Adrenal gland (tissue), 9 donors: ENCODE measurements at regions not wholly inside any gene's neighbourhood (a gene's known extent, or its start where the extent isn't known, plus 50 kb on each side); places are given as distances from the start of the nearest gene placed in this dataset.

ENCODE experiments used
- DNase-seq, 7 donors: peaks; one replicate each; pipeline ENCODE4 v3.0.0-alpha.2; 2019 to 2020
- H3K27ac ChIP-seq, 5 donors: fragments of 200-600 bp; sonication (generic) in 4 of 5; 1 replicate in 3 of 5; 2 replicates in 2 of 5; pipeline versions ENCODE4 v1.5.1 to v1.8.0; 2016 to 2020; ENCODE audit warnings: mild to moderate bottlenecking in 1 of 5
- H3K27me3 ChIP-seq: fragments of 200-600 bp; 2 replicates; pipeline ENCODE4 v1.8.0; 2021
- H3K36me3 ChIP-seq, 2 donors: fragments of 200-600 bp; replicated peaks in 1 of 2; 1 replicate in 1 of 2; 2 replicates in 1 of 2; pipeline versions ENCODE4 v1.5.1 to v1.8.0; 2018 to 2022
- H3K4me1 ChIP-seq, 2 donors: fragments of 200-600 bp; replicated peaks in 1 of 2; 1 replicate in 1 of 2; 2 replicates in 1 of 2; pipeline versions ENCODE4 v1.5.1 to v1.8.0; 2018 to 2021
- H3K4me3 ChIP-seq, 4 donors: fragments of 200-600 bp; sonication (generic) in 3 of 4; one replicate each; pipeline ENCODE4 v1.5.1; 2016 to 2018
- H3K9me3 ChIP-seq, 3 donors: fragments of 200-600 bp; sonication (generic) in 1 of 3; replicated peaks in 1 of 3; 1 replicate in 2 of 3; 2 replicates in 1 of 3; pipeline versions ENCODE4 v1.5.1 to v1.8.0; 2016 to 2021
- CTCF ChIP-seq, 6 experiments: fragments of 450-650 bp in 4 of 6; fragments of 200-600 bp in 2 of 6; sonication (generic) in 1 of 6; IDR thresholded peaks; 1 replicate in 5 of 6; 2 replicates in 1 of 6; pipeline versions ENCODE4 v1.5.1 to v1.8.0; 2016 to 2021; ENCODE audit warnings: antibody characterized with exemption in 6 of 6, mild to moderate bottlenecking in 2 of 6, moderate library complexity in 1 of 6
- POLR2A ChIP-seq, 2 donors: fragments of 450-650 bp; IDR thresholded peaks; one replicate each; pipeline ENCODE4 v1.6.1; 2017; ENCODE audit warnings: antibody characterized with exemption in 2 of 2, mild to moderate bottlenecking in 2 of 2, moderate library complexity in 1 of 2
- WGBS, 4 donors: extraction: QIAGEN DNeasy Blood & Tissue Kit in 2 of 4; methylation state at CpG; one replicate each; pipeline versions ENCODE4 v1.1.5 to v1.1.7; 2013 to 2017; 5-methylcytosine and 5-hydroxymethylcytosine counted together
- intact Hi-C, 2 donors: fragments of 100-400 bp; cut with DNase I; formaldehyde crosslinking; loops; one replicate each; pipeline versions ENCODE4 v1.14.1 to v1.15.0; 2022 to 2023
- donor health status: healthy with polysubstance abuse.
- donor health status: Bipolar disorder and iron deficiency.
- donor health status: DM: yes; HTN: yes; CAD: no.
- donor health status: DM: no; HTN: no; CAD: no.
- donor health status: DM: no; HTN: no; CAD: no.

GRCh38 chr11:119850822-119851409 lies 121.9 kb upstream of the NECTIN1 start:
- Histone ChIP-seq H3K4me3 (no peak overlapping the region), H3K27ac (no peak overlapping the region), H3K27me3 (no peaks in the 10 kb centered on the region), H3K9me3 (no peaks in the 10 kb centered on the region), H3K4me1 (no peaks in the 10 kb centered on the region), H3K36me3 (no peaks in the 10 kb centered on the region)
- TF ChIP-seq POLR2A (IDR thresholded peaks at IDR 0.05) (no peak), CTCF (IDR thresholded peaks at IDR 0.05) (no peak)
- DNase-seq, result no peak
- WGBS, 4 donors, result 80 to 85% (median 84%) methylated on average over 4 to 5 of the region's 5 CpGs
- intact Hi-C loops, result no loop called here

DNA sequence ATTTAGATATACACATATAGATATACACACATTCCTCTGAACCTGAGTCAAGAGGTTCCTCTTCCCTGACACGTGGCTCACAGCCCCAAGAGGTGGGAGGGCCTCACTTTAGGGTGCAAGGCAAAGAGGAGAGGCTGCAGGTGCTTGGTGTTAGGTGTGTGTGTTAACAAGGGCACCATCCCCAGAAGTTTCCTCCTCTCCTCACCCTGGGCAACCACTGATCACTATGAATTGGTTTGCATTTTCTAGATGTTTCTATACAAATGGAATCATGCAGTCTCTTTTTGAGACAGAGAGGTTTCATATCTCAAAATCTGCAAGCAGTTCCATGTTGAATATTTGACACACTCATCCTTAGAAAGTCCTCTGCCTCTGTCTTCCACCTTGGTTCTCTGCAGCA lies 120.9 kb upstream of the NECTIN1 start:
- no peak for DNase-seq
- Histone ChIP-seq H3K4me3 (no peak overlapping the region), H3K4me1 (no peaks in the 10 kb centered on the region), H3K27ac (no peak overlapping the region), H3K9me3 (no peaks in the 10 kb centered on the region), H3K27me3 (no peaks in the 10 kb centered on the region), H3K36me3 (no peaks in the 10 kb centered on the region)
- 46 to 56% (median 53%) methylated on average over 1 of the region's 1 CpG for WGBS, 4 donors
- TF ChIP-seq CTCF (IDR thresholded peaks at IDR 0.05) (no peak), POLR2A (IDR thresholded peaks at IDR 0.05) (no peak)
- intact Hi-C loops, result no loop called here

DNA sequence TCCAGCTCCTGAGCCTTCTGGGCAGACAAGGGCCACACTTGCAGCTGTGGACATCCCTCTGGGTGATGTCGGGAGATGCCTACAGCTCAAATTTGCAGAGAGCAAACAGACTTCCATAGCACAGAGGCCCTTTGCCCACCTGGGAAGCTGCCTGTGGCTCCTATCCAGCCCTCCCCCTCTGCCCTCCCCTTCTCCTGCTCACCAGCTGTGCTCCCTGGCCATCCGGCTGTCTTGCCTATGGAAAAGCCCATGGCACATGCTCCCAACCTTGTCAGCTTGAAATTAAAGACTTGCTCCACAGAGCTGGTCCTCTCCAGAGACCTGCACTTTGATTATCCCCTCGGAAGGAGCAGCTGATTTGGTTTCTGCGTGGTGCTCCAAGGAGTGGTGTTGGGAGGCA lies 118.9 kb upstream of the NECTIN1 start:
- Histone ChIP-seq H3K27ac (no peak overlapping the region), H3K4me3 (no peak overlapping the region), H3K27me3 (no peaks in the 10 kb centered on the region), H3K4me1 (no peaks in the 10 kb centered on the region), H3K36me3 (no peaks in the 10 kb centered on the region), H3K9me3 (no peaks in the 10 kb centered on the region)
- intact Hi-C loops, result no loop called here
- WGBS, 4 donors, result 44 to 73% (median 66%) methylated on average over 3 to 4 of the region's 4 CpGs
- TF ChIP-seq POLR2A (IDR thresholded peaks at IDR 0.05) (no peak), CTCF (IDR thresholded peaks at IDR 0.05) (no peak)
- no peak for DNase-seq

DNA sequence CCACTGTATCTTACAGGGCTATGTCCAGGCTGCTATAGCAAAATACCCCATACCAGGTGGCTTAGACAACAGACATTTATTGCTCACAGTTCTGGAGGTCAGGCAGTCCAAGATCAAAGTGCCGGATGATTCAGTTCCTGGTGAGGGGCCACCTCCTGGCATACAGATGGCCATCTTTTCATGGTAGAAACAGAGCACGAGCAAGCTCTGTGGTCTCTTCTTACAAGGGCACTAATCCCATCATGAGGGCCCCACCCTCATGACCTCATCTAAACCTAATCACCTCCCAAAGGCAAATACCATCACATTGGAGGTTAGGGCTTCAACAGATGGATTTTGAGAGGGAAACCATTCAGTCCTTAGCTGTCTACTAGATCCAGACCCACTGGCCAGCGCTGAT lies 117.4 kb upstream of the NECTIN1 start:
- WGBS, 4 donors, result 89 to 92% (median 91%) methylated on average over 3 of the region's 3 CpGs
- Histone ChIP-seq H3K36me3 (no peaks in the 10 kb centered on the region), H3K9me3 (no peaks in the 10 kb centered on the region), H3K4me1 (no peaks in the 10 kb centered on the region), H3K4me3 (no peak overlapping the region), H3K27me3 (no peaks in the 10 kb centered on the region), H3K27ac (no peak overlapping the region)
- no peak for TF ChIP-seq CTCF (IDR thresholded peaks at IDR 0.05)
- TF ChIP-seq POLR2A (IDR thresholded peaks at IDR 0.05), result no peak
- intact Hi-C loops, result no loop called here
- DNase-seq, result no peak
